ENCODE measurements at regions not wholly inside any gene's neighbourhood (a gene's known extent, or its start where the extent isn't known, plus 50 kb on each side); places are given as distances from the start of the nearest gene placed in this dataset.

- TF ChIP-seq, protein P1, sequence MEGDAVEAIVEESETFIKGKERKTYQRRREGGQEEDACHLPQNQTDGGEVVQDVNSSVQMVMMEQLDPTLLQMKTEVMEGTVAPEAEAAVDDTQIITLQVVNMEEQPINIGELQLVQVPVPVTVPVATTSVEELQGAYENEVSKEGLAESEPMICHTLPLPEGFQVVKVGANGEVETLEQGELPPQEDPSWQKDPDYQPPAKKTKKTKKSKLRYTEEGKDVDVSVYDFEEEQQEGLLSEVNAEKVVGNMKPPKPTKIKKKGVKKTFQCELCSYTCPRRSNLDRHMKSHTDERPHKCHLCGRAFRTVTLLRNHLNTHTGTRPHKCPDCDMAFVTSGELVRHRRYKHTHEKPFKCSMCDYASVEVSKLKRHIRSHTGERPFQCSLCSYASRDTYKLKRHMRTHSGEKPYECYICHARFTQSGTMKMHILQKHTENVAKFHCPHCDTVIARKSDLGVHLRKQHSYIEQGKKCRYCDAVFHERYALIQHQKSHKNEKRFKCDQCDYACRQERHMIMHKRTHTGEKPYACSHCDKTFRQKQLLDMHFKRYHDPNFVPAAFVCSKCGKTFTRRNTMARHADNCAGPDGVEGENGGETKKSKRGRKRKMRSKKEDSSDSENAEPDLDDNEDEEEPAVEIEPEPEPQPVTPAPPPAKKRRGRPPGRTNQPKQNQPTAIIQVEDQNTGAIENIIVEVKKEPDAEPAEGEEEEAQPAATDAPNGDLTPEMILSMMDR (conservative IDR thresholded peaks at IDR 0.05): no peak
- no peak for TF ChIP-seq EZH2 (IDR thresholded peaks at IDR 0.05; ENCODE audit: low read depth)
These were observed 729.4 kb upstream of the MIR17HG start for GRCh38 chr13:90618133-90618532.
